22Rv1 (cell line): ENCODE measurements at regions not wholly inside any gene's neighbourhood (a gene's known extent, or its start where the extent isn't known, plus 50 kb on each side); places are given as distances from the start of the nearest gene placed in this dataset.

Experiments used
- H3K27ac ChIP-seq: fragments of 450-650 bp; 2 replicates; pipeline ENCODE4 v1.5.1; 2017
- CTCF ChIP-seq: fragments of 450-650 bp; IDR thresholded peaks from 2 replicates; pipeline ENCODE4 v1.5.1; 2017; ENCODE audit warnings: mild to moderate bottlenecking
- ZFX ChIP-seq: fragments of 450-650 bp; IDR thresholded peaks from 2 replicates; pipeline ENCODE4 v1.6.1; 2017; ENCODE audit warnings: antibody characterized with exemption, borderline replicate concordance

GRCh38 chr18:56128153-56128791 lies 510.1 kb downstream of the TXNL1 start:
- no peak overlapping the region for H3K27ac ChIP-seq
- TF ChIP-seq ZFX (no peak), CTCF (no peak)

- TF ChIP-seq ZFX (no peak), CTCF (no peak)
- H3K27ac ChIP-seq, result no peak overlapping the region
Observed at GRCh38 chr18:56127322-56128099, 510.9 kb downstream of the TXNL1 start.

- H3K27ac ChIP-seq, result no peak overlapping the region
- no peak for TF ChIP-seq CTCF
- no peak for TF ChIP-seq ZFX
Observed at GRCh38 chr18:56124186-56124585, 514.2 kb downstream of the TXNL1 start.

GRCh38 chr18:56121669-56122068 lies 516.7 kb downstream of the TXNL1 start:
- TF ChIP-seq ZFX, result no peak
- no peak for TF ChIP-seq CTCF
- H3K27ac ChIP-seq, result no peak overlapping the region

GRCh38 chr18:56120782-56121181 lies 517.6 kb downstream of the TXNL1 start:
- no peak overlapping the region for H3K27ac ChIP-seq
- TF ChIP-seq ZFX (no peak), CTCF (no peak)

GRCh38 chr18:56119681-56120080 lies 518.7 kb downstream of the TXNL1 start:
- H3K27ac ChIP-seq, result no peak overlapping the region
- TF ChIP-seq ZFX, result no peak
- no peak for TF ChIP-seq CTCF

GRCh38 chr18:56118422-56118821 lies 520.0 kb downstream of the TXNL1 start:
- no peak overlapping the region for H3K27ac ChIP-seq
- no peak for TF ChIP-seq CTCF
- no peak for TF ChIP-seq ZFX
